ENCODE measurements at regions not wholly inside any gene's neighbourhood (a gene's known extent, or its start where the extent isn't known, plus 50 kb on each side); places are given as distances from the start of the nearest gene placed in this dataset.

DNA sequence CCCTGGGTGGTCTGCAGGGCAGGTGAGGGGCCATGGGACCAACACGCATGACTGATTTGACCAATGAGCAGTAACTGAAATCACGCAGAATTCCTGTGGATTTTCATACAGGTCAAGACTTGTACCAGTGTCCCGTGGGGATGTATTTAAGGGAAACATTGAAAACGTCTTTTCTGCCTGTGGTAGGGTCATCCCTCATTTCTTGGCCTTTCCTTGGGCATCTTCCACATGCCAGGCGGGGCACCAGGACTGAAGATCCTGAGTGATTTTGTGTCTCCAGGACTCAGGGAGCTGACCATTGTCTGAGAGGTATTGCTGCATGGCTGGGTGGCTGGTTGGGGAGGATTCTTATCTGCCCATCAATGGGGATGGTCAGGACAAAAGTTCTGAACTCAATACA, 289.0 kb downstream of the GLRX3 start:
- H4K8ac ChIP-seq (ENCODE audit: low read depth, low read length) = no peak overlapping the region
- no peak overlapping the region for H3K4me2 ChIP-seq (ENCODE audit: low read length)
- no peak overlapping the region for H3K4me3 ChIP-seq (ENCODE audit: low read length)
- H3K56ac ChIP-seq (ENCODE audit: low read length) = no peak overlapping the region
- H3K18ac ChIP-seq (ENCODE audit: low read length) = no peak overlapping the region
- no peak overlapping the region for H2BK15ac ChIP-seq (replicated peaks; ENCODE audit: low read depth)
- H3K4me1 ChIP-seq (ENCODE audit: control insufficient read depth, low read depth, low read length) = no peaks in the 10 kb centered on the region
- no peaks in the 10 kb centered on the region for H3K79me2 ChIP-seq (ENCODE audit: control insufficient read depth, insufficient read depth, low read length)
- no peaks in the 10 kb centered on the region for H3K27me3 ChIP-seq (ENCODE audit: insufficient read depth, low read length, poor library complexity)
- WGBS (ENCODE audit: extremely low coverage, insufficient coverage, low lambda C conversion rate) = no CpG with 5 or more reads among the region's 5 CpGs
- H3K4ac ChIP-seq (ENCODE audit: low read depth, low read length) = no peak overlapping the region
- no peaks in the 10 kb centered on the region for H3K36me3 ChIP-seq (ENCODE audit: control insufficient read depth, insufficient read depth, low read length)
- no peak overlapping the region for H2BK120ac ChIP-seq (ENCODE audit: low read depth, low read length)
- H3K27ac ChIP-seq (ENCODE audit: low read depth, low read length) = no peak overlapping the region
- H3K79me1 ChIP-seq (ENCODE audit: low read length) = no peaks in the 10 kb centered on the region
- no peak overlapping the region for H2BK5ac ChIP-seq (ENCODE audit: low read length)
- H2AK5ac ChIP-seq (ENCODE audit: low read length) = no peak overlapping the region
- DNase-seq = no peak
- H3K23ac ChIP-seq (ENCODE audit: low read length) = no peak overlapping the region
- H3K9ac ChIP-seq (ENCODE audit: low read length) = no peak overlapping the region
- H4K5ac ChIP-seq (ENCODE audit: low read length) = no peak overlapping the region

DNA sequence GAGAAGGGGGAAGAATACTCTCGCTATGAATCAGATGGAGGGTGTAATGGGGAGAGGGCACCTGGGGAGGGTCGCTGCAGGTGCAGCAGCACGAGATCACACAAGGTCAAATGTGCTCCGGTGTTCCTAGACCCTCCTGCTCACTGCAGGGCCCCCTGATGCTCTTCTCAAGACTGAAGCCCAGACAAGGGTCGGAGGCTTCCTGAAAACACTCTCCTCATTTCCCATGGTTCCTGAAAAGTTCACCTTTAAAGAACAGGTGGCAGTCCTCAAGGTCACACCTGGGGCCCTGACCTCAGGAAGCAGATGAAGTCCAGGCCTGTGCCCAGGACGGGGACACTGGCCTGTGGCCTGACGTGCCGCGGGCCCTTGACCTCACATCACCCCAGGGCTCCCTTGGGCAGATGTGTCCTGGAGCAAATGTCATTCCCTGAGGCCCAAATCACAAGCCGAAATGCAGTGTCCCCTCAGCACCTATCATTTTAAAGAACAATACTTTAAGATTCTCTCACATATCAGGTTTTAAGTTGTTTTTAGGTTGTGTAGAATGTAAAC, 289.8 kb downstream of the GLRX3 start:
- Histone ChIP-seq H3K18ac (ENCODE audit: low read length) (no peak overlapping the region), H2AK5ac (ENCODE audit: low read length) (no peak overlapping the region), H3K27me3 (ENCODE audit: insufficient read depth, low read length, poor library complexity) (no peaks in the 10 kb centered on the region), H2BK120ac (ENCODE audit: low read depth, low read length) (no peak overlapping the region), H2BK5ac (ENCODE audit: low read length) (no peak overlapping the region), H3K27ac (ENCODE audit: low read depth, low read length) (no peak overlapping the region), H3K4me2 (ENCODE audit: low read length) (no peak overlapping the region), H3K4me3 (ENCODE audit: low read length) (no peak overlapping the region), H3K23ac (ENCODE audit: low read length) (no peak overlapping the region), H3K56ac (ENCODE audit: low read length) (no peak overlapping the region), H3K9ac (ENCODE audit: low read length) (no peak overlapping the region), H3K4ac (ENCODE audit: low read depth, low read length) (no peak overlapping the region), H3K79me2 (ENCODE audit: control insufficient read depth, insufficient read depth, low read length) (no peaks in the 10 kb centered on the region), H4K5ac (ENCODE audit: low read length) (no peak overlapping the region), H3K4me1 (ENCODE audit: control insufficient read depth, low read depth, low read length) (no peaks in the 10 kb centered on the region), H3K36me3 (ENCODE audit: control insufficient read depth, insufficient read depth, low read length) (no peaks in the 10 kb centered on the region), H2BK15ac (replicated peaks; ENCODE audit: low read depth) (no peak overlapping the region), H3K79me1 (ENCODE audit: low read length) (no peaks in the 10 kb centered on the region), H4K8ac (ENCODE audit: low read depth, low read length) (no peak overlapping the region)
- no peak for DNase-seq
- no CpG with 5 or more reads among the region's 10 CpGs for WGBS (ENCODE audit: extremely low coverage, insufficient coverage, low lambda C conversion rate)

DNA sequence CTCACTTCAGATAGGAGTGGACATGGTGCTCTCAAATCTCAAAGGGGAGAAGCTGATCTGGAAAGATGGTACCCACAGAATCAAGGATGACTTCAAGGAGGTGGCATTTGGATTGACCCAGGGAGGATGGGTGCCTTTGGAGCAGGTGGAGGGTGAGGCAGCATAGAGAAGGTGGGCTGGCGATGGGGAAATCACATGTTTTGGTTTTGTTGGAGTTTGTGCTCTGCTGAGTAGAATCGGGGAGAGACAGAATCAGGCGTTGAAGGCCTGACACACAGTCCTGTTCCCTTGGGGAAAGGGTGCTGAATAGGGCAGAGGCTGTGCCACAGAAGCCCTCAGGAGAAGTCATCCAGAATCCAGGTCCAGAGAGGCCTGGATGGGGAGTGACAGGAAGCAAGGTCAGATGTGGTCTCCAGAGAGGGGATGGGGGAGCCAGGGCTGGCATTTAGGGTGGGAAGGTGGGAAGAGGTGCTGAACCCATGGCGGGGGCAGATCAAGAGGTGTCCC, 291.1 kb downstream of the GLRX3 start:
- WGBS (ENCODE audit: extremely low coverage, insufficient coverage, low lambda C conversion rate) = no CpG with 5 or more reads among the region's 4 CpGs

DNA sequence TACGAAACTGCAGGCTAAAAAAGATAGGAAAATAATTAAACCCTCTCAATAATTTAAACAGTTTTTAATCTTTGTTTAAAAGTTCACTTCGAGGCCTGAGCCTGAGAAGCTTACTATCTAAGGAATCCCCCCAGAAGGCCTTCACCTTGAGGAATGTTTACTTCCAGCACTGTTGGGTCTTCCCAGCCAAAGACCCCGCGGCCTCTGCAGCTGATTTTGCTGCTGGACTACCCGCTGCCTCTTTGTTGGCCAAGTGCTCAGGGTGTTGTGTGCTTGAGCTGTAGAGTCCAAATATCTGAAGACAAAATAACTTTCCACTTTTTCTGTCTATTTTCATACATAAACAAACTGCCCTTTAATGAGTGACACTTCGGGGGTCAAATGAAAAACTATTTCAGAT, 292.7 kb downstream of the GLRX3 start:
- Histone ChIP-seq H2BK120ac (ENCODE audit: low read depth, low read length) (no peak overlapping the region), H2BK15ac (replicated peaks; ENCODE audit: low read depth) (no peak overlapping the region)

More for the DNA sequence above, 291.1 kb downstream of the GLRX3 start:
- Histone ChIP-seq H2BK120ac (ENCODE audit: low read depth, low read length) (no peak overlapping the region), H2BK5ac (ENCODE audit: low read length) (no peak overlapping the region), H3K27me3 (ENCODE audit: insufficient read depth, low read length, poor library complexity) (no peaks in the 10 kb centered on the region), H3K4me3 (ENCODE audit: low read length) (no peak overlapping the region), H3K23ac (ENCODE audit: low read length) (no peak overlapping the region), H3K27ac (ENCODE audit: low read depth, low read length) (no peak overlapping the region), H3K56ac (ENCODE audit: low read length) (no peak overlapping the region), H3K4me1 (ENCODE audit: control insufficient read depth, low read depth, low read length) (no peaks in the 10 kb centered on the region), H3K18ac (ENCODE audit: low read length) (no peak overlapping the region), H3K9ac (ENCODE audit: low read length) (no peak overlapping the region), H4K5ac (ENCODE audit: low read length) (no peak overlapping the region), H3K36me3 (ENCODE audit: control insufficient read depth, insufficient read depth, low read length) (no peaks in the 10 kb centered on the region), H3K4ac (ENCODE audit: low read depth, low read length) (no peak overlapping the region), H2AK5ac (ENCODE audit: low read length) (no peak overlapping the region), H3K79me2 (ENCODE audit: control insufficient read depth, insufficient read depth, low read length) (no peaks in the 10 kb centered on the region), H3K4me2 (ENCODE audit: low read length) (no peak overlapping the region), H4K8ac (ENCODE audit: low read depth, low read length) (no peak overlapping the region), H2BK15ac (replicated peaks; ENCODE audit: low read depth) (no peak overlapping the region), H3K79me1 (ENCODE audit: low read length) (no peaks in the 10 kb centered on the region)
- DNase-seq = no peak

DNA sequence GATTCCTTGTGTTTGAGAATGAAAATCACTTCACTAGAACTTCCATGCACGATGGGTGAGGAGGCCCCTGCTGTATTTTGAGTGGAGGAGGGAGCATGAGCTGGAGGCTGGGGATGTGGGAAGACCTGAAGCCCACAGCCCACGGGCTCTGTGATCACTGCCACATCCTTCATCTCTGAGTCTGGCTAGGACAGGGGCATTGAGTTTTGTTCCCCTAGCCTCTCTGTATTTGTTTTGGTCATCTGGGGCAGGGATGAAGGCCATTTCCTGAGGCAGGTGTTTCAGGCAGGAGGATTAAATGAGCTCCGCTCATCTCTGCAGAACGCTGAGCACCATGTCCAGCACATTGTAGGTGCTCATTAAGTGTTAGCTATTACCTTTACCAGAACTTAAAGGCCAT, 293.6 kb downstream of the GLRX3 start:
- Histone ChIP-seq H2BK5ac (ENCODE audit: low read length) (no peak overlapping the region), H3K4me1 (ENCODE audit: control insufficient read depth, low read depth, low read length) (no peaks in the 10 kb centered on the region), H3K23ac (ENCODE audit: low read length) (no peak overlapping the region), H3K27ac (ENCODE audit: low read depth, low read length) (no peak overlapping the region), H3K4me2 (ENCODE audit: low read length) (no peak overlapping the region), H3K79me2 (ENCODE audit: control insufficient read depth, insufficient read depth, low read length) (no peaks in the 10 kb centered on the region), H2BK120ac (ENCODE audit: low read depth, low read length) (no peak overlapping the region), H3K27me3 (ENCODE audit: insufficient read depth, low read length, poor library complexity) (no peaks in the 10 kb centered on the region), H3K4ac (ENCODE audit: low read depth, low read length) (no peak overlapping the region), H3K56ac (ENCODE audit: low read length) (no peak overlapping the region), H3K36me3 (ENCODE audit: control insufficient read depth, insufficient read depth, low read length) (no peaks in the 10 kb centered on the region), H2BK15ac (replicated peaks; ENCODE audit: low read depth) (no peak overlapping the region), H4K5ac (ENCODE audit: low read length) (no peak overlapping the region), H3K18ac (ENCODE audit: low read length) (no peak overlapping the region), H2AK5ac (ENCODE audit: low read length) (no peak overlapping the region), H3K4me3 (ENCODE audit: low read length) (no peak overlapping the region), H3K9ac (ENCODE audit: low read length) (no peak overlapping the region), H4K8ac (ENCODE audit: low read depth, low read length) (no peak overlapping the region), H3K79me1 (ENCODE audit: low read length) (no peaks in the 10 kb centered on the region)
- no peak for DNase-seq
- WGBS (ENCODE audit: extremely low coverage, insufficient coverage, low lambda C conversion rate) = no CpG with 5 or more reads among the region's 4 CpGs

More for the DNA sequence above, 292.7 kb downstream of the GLRX3 start:
- Histone ChIP-seq H3K27me3 (ENCODE audit: insufficient read depth, low read length, poor library complexity) (no peaks in the 10 kb centered on the region), H3K4ac (ENCODE audit: low read depth, low read length) (no peak overlapping the region), H3K23ac (ENCODE audit: low read length) (no peak overlapping the region), H3K79me2 (ENCODE audit: control insufficient read depth, insufficient read depth, low read length) (no peaks in the 10 kb centered on the region), H3K4me2 (ENCODE audit: low read length) (no peak overlapping the region), H4K8ac (ENCODE audit: low read depth, low read length) (no peak overlapping the region), H3K4me3 (ENCODE audit: low read length) (no peak overlapping the region), H3K18ac (ENCODE audit: low read length) (no peak overlapping the region), H3K79me1 (ENCODE audit: low read length) (no peaks in the 10 kb centered on the region), H3K4me1 (ENCODE audit: control insufficient read depth, low read depth, low read length) (no peaks in the 10 kb centered on the region), H3K56ac (ENCODE audit: low read length) (no peak overlapping the region), H3K27ac (ENCODE audit: low read depth, low read length) (no peak overlapping the region), H4K5ac (ENCODE audit: low read length) (no peak overlapping the region), H3K36me3 (ENCODE audit: control insufficient read depth, insufficient read depth, low read length) (no peaks in the 10 kb centered on the region), H3K9ac (ENCODE audit: low read length) (no peak overlapping the region), H2BK5ac (ENCODE audit: low read length) (no peak overlapping the region), H2AK5ac (ENCODE audit: low read length) (no peak overlapping the region)
- no CpG with 5 or more reads among the region's 6 CpGs for WGBS (ENCODE audit: extremely low coverage, insufficient coverage, low lambda C conversion rate)
- no peak for DNase-seq

DNA sequence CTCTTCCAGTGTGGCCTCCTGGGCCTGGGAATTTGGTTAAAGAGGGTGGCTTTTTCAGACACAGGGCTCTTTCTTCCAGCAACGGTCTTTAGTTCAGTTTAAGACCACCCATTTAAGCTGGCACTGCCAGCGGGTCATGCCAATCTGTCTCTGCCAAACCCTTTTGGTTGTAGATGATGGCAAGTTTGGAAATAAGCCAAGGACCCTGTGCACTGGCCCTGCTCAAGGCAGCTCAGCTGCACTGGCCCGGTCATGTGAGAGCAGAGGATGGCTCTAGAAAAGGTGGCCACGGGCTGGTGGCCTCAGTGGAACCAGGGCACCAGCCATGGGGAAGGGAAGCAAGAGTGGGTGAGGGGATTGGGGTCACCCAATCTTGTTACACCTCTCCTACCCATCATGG, 294.1 kb downstream of the GLRX3 start:
- no peaks in the 10 kb centered on the region for H3K4me1 ChIP-seq (ENCODE audit: control insufficient read depth, low read depth, low read length)
- H3K4me3 ChIP-seq (ENCODE audit: low read length) = no peak overlapping the region
- no peak overlapping the region for H3K27ac ChIP-seq (ENCODE audit: low read depth, low read length)
- no peaks in the 10 kb centered on the region for H3K27me3 ChIP-seq (ENCODE audit: insufficient read depth, low read length, poor library complexity)
- no peak overlapping the region for H2BK15ac ChIP-seq (replicated peaks; ENCODE audit: low read depth)
- no CpG with 5 or more reads among the region's 4 CpGs for WGBS (ENCODE audit: extremely low coverage, insufficient coverage, low lambda C conversion rate)
- H2AK5ac ChIP-seq (ENCODE audit: low read length) = no peak overlapping the region
- no peak overlapping the region for H2BK5ac ChIP-seq (ENCODE audit: low read length)
- no peaks in the 10 kb centered on the region for H3K36me3 ChIP-seq (ENCODE audit: control insufficient read depth, insufficient read depth, low read length)
- no peak overlapping the region for H4K5ac ChIP-seq (ENCODE audit: low read length)
- no peak for DNase-seq
- no peak overlapping the region for H3K9ac ChIP-seq (ENCODE audit: low read length)
- H3K18ac ChIP-seq (ENCODE audit: low read length) = no peak overlapping the region
- H2BK120ac ChIP-seq (ENCODE audit: low read depth, low read length) = no peak overlapping the region
- no peaks in the 10 kb centered on the region for H3K79me2 ChIP-seq (ENCODE audit: control insufficient read depth, insufficient read depth, low read length)
- H3K23ac ChIP-seq (ENCODE audit: low read length) = no peak overlapping the region
- H3K56ac ChIP-seq (ENCODE audit: low read length) = no peak overlapping the region
- no peak overlapping the region for H3K4me2 ChIP-seq (ENCODE audit: low read length)
- H3K4ac ChIP-seq (ENCODE audit: low read depth, low read length) = no peak overlapping the region
- H4K8ac ChIP-seq (ENCODE audit: low read depth, low read length) = no peak overlapping the region
- H3K79me1 ChIP-seq (ENCODE audit: low read length) = no peaks in the 10 kb centered on the region

Measured in mesendoderm (in vitro differentiated cells).